ENCODE measurements at regions not wholly inside any gene's neighbourhood (a gene's known extent, or its start where the extent isn't known, plus 50 kb on each side); places are given as distances from the start of the nearest gene placed in this dataset.
A peak's percentile ranks its signal among the peaks of the same experiment; 100 is the strongest.

- H3K4me1 ChIP-seq = peaks cover 6 to 51% (median 28%) of the 10 kb centered on the region in 12 donors
- intact Hi-C loops (cut with DNase I) = loop anchor here in 1 of 10 donors (5.0 kb wide), 1 partner anchor 32 kb away; no protein-coding TSS in a partner anchor
- WGBS, 4 donors = 69 to 79% (median 73%) methylated on average over 14 to 29 of the region's 29 CpGs
- no peak overlapping the region for H3K4me3 ChIP-seq
- no peaks in the 10 kb centered on the region for H3K9me3 ChIP-seq
- DNase-seq (peak in 4 of 5 donors; percentile 52 to 86 (median 62)), ATAC-seq (peak in 1 of 4 donors; percentile 6)
- H3K36me3 ChIP-seq = no peaks in the 10 kb centered on the region
- TF ChIP-seq POLR2A (IDR thresholded peaks at IDR 0.05) = no peak
- no peaks in the 10 kb centered on the region for H3K27me3 ChIP-seq
- H3K27ac ChIP-seq = no peak overlapping the region
These were observed 88.3 kb upstream of the GSE1 start for GRCh38 chr16:85524630-85525419.

- ATAC-seq (no peak), DNase-seq (no peak)
- TF ChIP-seq CTCF (IDR thresholded peaks at IDR 0.05) (no peak), POLR2A (IDR thresholded peaks at IDR 0.05) (no peak)
- no peak overlapping the region for H3K4me3 ChIP-seq
- intact Hi-C loops (cut with DNase I) = no loop called here
- no peaks in the 10 kb centered on the region for H3K9me3 ChIP-seq
- no peaks in the 10 kb centered on the region for H3K27me3 ChIP-seq
- no peak overlapping the region for H3K27ac ChIP-seq
- WGBS, 4 donors = 87 to 92% (median 91%) methylated on average over 9 to 12 of the region's 12 CpGs
- no peaks in the 10 kb centered on the region for H3K36me3 ChIP-seq
- H3K4me1 ChIP-seq = peaks cover 6 to 58% (median 31%) of the 10 kb centered on the region in 12 donors
These were observed 87.5 kb upstream of the GSE1 start for GRCh38 chr16:85525420-85526184.

- TF ChIP-seq CTCF (IDR thresholded peaks at IDR 0.05) (no peak), POLR2A (IDR thresholded peaks at IDR 0.05) (no peak)
These were observed 86.7 kb upstream of the GSE1 start for GRCh38 chr16:85526185-85526974.

GRCh38 chr16:85527042-85527766 is 85.9 kb upstream of the GSE1 start:
- no peak for DNase-seq
- WGBS, 4 donors = 74 to 88% (median 77%) methylated on average over 40 to 41 of the region's 41 CpGs

More at GRCh38 chr16:85526185-85526974, 86.7 kb upstream of the GSE1 start:
- no peaks in the 10 kb centered on the region for H3K9me3 ChIP-seq
- H3K27ac ChIP-seq = no peak overlapping the region
- H3K27me3 ChIP-seq = no peaks in the 10 kb centered on the region
- ATAC-seq (no peak), DNase-seq (no peak)
- no peaks in the 10 kb centered on the region for H3K36me3 ChIP-seq
- intact Hi-C loops (cut with DNase I) = no loop called here
- no peak overlapping the region for H3K4me3 ChIP-seq
- 90 to 95% (median 92%) methylated on average over 16 to 20 of the region's 20 CpGs for WGBS, 4 donors
- peaks cover 6 to 66% (median 36%) of the 10 kb centered on the region in 12 donors for H3K4me1 ChIP-seq

More at GRCh38 chr16:85527042-85527766, 85.9 kb upstream of the GSE1 start:
- Histone ChIP-seq H3K36me3 (no peaks in the 10 kb centered on the region), H3K27ac (no peak overlapping the region), H3K27me3 (no peaks in the 10 kb centered on the region), H3K9me3 (no peaks in the 10 kb centered on the region), H3K4me1 (peaks cover 6 to 69% (median 38%) of the 10 kb centered on the region in 12 donors), H3K4me3 (no peak overlapping the region)
- intact Hi-C loops (cut with DNase I) = no loop called here
- no peak for ATAC-seq
- TF ChIP-seq CTCF (IDR thresholded peaks at IDR 0.05) = no peak
- TF ChIP-seq POLR2A (IDR thresholded peaks at IDR 0.05) = no peak

All from heart left ventricle (tissue), 16 donors.